NT2/D1 (cell line): ENCODE measurements at regions not wholly inside any gene's neighbourhood (a gene's known extent, or its start where the extent isn't known, plus 50 kb on each side); places are given as distances from the start of the nearest gene placed in this dataset.

ENCODE experiments used
- DNase-seq: peaks from one replicate; pipeline ENCODE4 v3.0.0-alpha.2; 2011; ENCODE audit warnings: low read depth, low spot score
- H3K27me3 ChIP-seq: 2 replicates; pipeline ENCODE4 v1.6.0; 2011; ENCODE audit warnings: mild to moderate bottlenecking; ENCODE audit not compliant: insufficient read length, insufficient read depth
- H3K36me3 ChIP-seq: 2 replicates; pipeline ENCODE4 v1.6.1; 2011; ENCODE audit warnings: mild to moderate bottlenecking, low read length, mixed read lengths; ENCODE audit not compliant: insufficient read depth, insufficient read length
- H3K4me1 ChIP-seq: 2 replicates; pipeline ENCODE4 v1.5.1; 2011; ENCODE audit not compliant: insufficient read depth, insufficient read length
- H3K4me3 ChIP-seq: 2 replicates; pipeline ENCODE4 v1.5.1; 2011; ENCODE audit warnings: low read depth; ENCODE audit not compliant: insufficient read length
- H3K9ac ChIP-seq: 2 replicates; pipeline ENCODE4 v1.6.0; 2011; ENCODE audit warnings: low read depth; ENCODE audit not compliant: insufficient read length
- H3K9me3 ChIP-seq: 2 replicates; pipeline ENCODE4 v1.5.1; 2011; ENCODE audit warnings: mild to moderate bottlenecking, low read length; ENCODE audit not compliant: insufficient read depth
- SUZ12 ChIP-seq: IDR thresholded peaks from 2 replicates; pipeline ENCODE4 v1.6.1; 2011; ENCODE audit not compliant: insufficient read length, insufficient read depth; ENCODE audit errors: extremely low read depth
- YY1 ChIP-seq: IDR thresholded peaks from 2 replicates; pipeline ENCODE4 v1.6.1; 2011; ENCODE audit not compliant: insufficient read length, insufficient read depth
- ZNF274 ChIP-seq: IDR thresholded peaks from 2 replicates; pipeline ENCODE4 v1.6.1; 2011; ENCODE audit warnings: mild to moderate bottlenecking, low read depth, low read length

GRCh38 chr6:155894262-155894661, 438.6 kb upstream of the NOX3 start:
- no peaks in the 10 kb centered on the region for H3K36me3 ChIP-seq
- no peaks in the 10 kb centered on the region for H3K4me1 ChIP-seq
- TF ChIP-seq SUZ12 (no peak), YY1 (no peak), ZNF274 (no peak)
- H3K4me3 ChIP-seq = no peak overlapping the region
- DNase-seq = no peak
- peaks cover 5% of the 10 kb centered on the region; the same call in 1 of the 2 replicates for H3K9me3 ChIP-seq
- H3K9ac ChIP-seq = no peak overlapping the region
- H3K27me3 ChIP-seq = no peaks in the 10 kb centered on the region

- TF ChIP-seq YY1 (no peak), SUZ12 (no peak), ZNF274 (no peak)
- Histone ChIP-seq H3K4me1 (no peaks in the 10 kb centered on the region), H3K4me3 (no peak overlapping the region), H3K9me3 (peaks cover 5% of the 10 kb centered on the region; the same call in 1 of the 2 replicates), H3K27me3 (no peaks in the 10 kb centered on the region), H3K9ac (no peak overlapping the region), H3K36me3 (no peaks in the 10 kb centered on the region)
- no peak for DNase-seq
These were observed 434.8 kb upstream of the NOX3 start for GRCh38 chr6:155890409-155890808.

- H3K9ac ChIP-seq = no peak overlapping the region
- H3K4me3 ChIP-seq = no peak overlapping the region
- TF ChIP-seq SUZ12 = no peak
- no peak for TF ChIP-seq YY1
- no peak for TF ChIP-seq ZNF274
- H3K9me3 ChIP-seq = peaks cover 5% of the 10 kb centered on the region; the same call in 1 of the 2 replicates
- no peak for DNase-seq
- H3K27me3 ChIP-seq = no peaks in the 10 kb centered on the region
- H3K4me1 ChIP-seq = no peaks in the 10 kb centered on the region
- H3K36me3 ChIP-seq = no peaks in the 10 kb centered on the region
These were observed 433.8 kb upstream of the NOX3 start for GRCh38 chr6:155889410-155889809.

GRCh38 chr6:155887421-155887820, 431.8 kb upstream of the NOX3 start:
- peak; percentile 16 for DNase-seq

GRCh38 chr6:155883741-155884140, 428.1 kb upstream of the NOX3 start:
- Histone ChIP-seq H3K9me3 (no peaks in the 10 kb centered on the region), H3K4me1 (no peaks in the 10 kb centered on the region), H3K9ac (no peak overlapping the region), H3K36me3 (no peaks in the 10 kb centered on the region), H3K27me3 (no peaks in the 10 kb centered on the region), H3K4me3 (no peak overlapping the region)
- no peak for TF ChIP-seq YY1
- TF ChIP-seq SUZ12 = no peak
- TF ChIP-seq ZNF274 = no peak
- no peak for DNase-seq

More at GRCh38 chr6:155887421-155887820, 431.8 kb upstream of the NOX3 start:
- Histone ChIP-seq H3K4me3 (no peak overlapping the region), H3K36me3 (no peaks in the 10 kb centered on the region), H3K27me3 (no peaks in the 10 kb centered on the region), H3K4me1 (no peaks in the 10 kb centered on the region), H3K9ac (no peak overlapping the region), H3K9me3 (no peaks in the 10 kb centered on the region)
- TF ChIP-seq YY1 = no peak
- no peak for TF ChIP-seq ZNF274

GRCh38 chr6:155883334-155883731, 427.7 kb upstream of the NOX3 start:
- no peaks in the 10 kb centered on the region for H3K9me3 ChIP-seq
- H3K9ac ChIP-seq = no peak overlapping the region
- no peak for TF ChIP-seq YY1
- no peak for TF ChIP-seq ZNF274
- no peak for TF ChIP-seq SUZ12
- H3K27me3 ChIP-seq = no peaks in the 10 kb centered on the region
- DNase-seq = no peak
- H3K36me3 ChIP-seq = no peaks in the 10 kb centered on the region
- no peaks in the 10 kb centered on the region for H3K4me1 ChIP-seq
- no peak overlapping the region for H3K4me3 ChIP-seq

- H3K9me3 ChIP-seq = no peaks in the 10 kb centered on the region
- DNase-seq = no peak
- H3K36me3 ChIP-seq = no peaks in the 10 kb centered on the region
- no peaks in the 10 kb centered on the region for H3K4me1 ChIP-seq
- TF ChIP-seq ZNF274 (no peak), YY1 (no peak), SUZ12 (no peak)
- H3K27me3 ChIP-seq = no peaks in the 10 kb centered on the region
- H3K9ac ChIP-seq = no peak overlapping the region
- H3K4me3 ChIP-seq = no peak overlapping the region
These were observed 427.1 kb upstream of the NOX3 start for GRCh38 chr6:155882527-155883333.
